GM19467 (cell line): ENCODE measurements at regions not wholly inside any gene's neighbourhood (a gene's known extent, or its start where the extent isn't known, plus 50 kb on each side); places are given as distances from the start of the nearest gene placed in this dataset.

Source experiments
- ATAC-seq: cut with Tn5 transposase; IDR thresholded peaks from one replicate; pipeline ENCODE4 v1.9.1; 2021; ENCODE audit warnings: mild to moderate bottlenecking, moderate library complexity; ENCODE audit not compliant: unreplicated experiment

GRCh38 chr2:129297430-129297829 is 682.0 kb upstream of the RAB6C start:
- ATAC-seq: no peak

GRCh38 chr2:129299338-129299737 is 680.1 kb upstream of the RAB6C start:
- ATAC-seq: no peak

GRCh38 chr2:129299756-129300155 is 679.7 kb upstream of the RAB6C start:
- no peak for ATAC-seq

GRCh38 chr2:129300456-129300855 is 679.0 kb upstream of the RAB6C start:
- no peak for ATAC-seq

DNA sequence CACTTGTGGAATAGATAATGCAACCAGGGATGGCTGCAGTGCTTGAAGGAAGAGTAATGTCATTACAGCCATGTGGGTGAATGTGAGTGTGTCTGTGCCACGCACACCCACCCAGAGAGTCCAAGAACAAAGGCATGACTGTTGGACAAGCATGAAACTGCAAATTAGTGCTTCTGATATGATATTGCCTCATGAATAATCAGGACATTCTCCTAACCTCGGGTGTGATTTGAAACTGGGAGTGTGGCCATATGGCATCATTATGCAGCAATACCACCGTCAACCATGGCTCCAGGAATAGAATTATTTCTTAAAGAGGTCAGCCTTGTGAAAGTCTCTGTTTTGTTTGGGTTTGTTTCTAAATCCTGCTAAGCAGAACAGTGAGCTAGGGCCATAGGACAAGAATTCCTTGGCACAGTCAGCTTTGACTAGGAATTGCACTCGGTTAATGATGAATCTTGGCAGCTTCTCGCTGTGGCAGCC is 678.0 kb upstream of the RAB6C start:
- no peak for ATAC-seq

DNA sequence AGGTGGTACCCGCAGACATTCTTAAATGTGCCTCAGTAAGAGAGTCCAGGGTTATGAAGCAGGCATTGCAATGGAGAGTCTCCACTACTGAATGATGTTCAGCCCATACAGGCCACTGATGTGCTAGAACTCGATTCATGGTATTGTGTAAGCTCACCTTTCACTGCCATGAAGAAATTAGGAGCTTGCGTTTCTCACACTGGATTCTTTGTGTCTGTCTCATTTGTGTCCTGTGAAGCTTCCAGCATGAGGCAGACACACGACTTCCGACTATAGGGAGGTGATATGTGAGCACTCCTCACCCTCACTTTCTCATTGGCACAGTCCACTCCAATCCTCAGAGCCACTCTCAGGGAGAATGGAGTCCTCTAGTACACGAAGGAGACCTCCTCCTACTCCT is 677.4 kb upstream of the RAB6C start:
- ATAC-seq: no peak

DNA sequence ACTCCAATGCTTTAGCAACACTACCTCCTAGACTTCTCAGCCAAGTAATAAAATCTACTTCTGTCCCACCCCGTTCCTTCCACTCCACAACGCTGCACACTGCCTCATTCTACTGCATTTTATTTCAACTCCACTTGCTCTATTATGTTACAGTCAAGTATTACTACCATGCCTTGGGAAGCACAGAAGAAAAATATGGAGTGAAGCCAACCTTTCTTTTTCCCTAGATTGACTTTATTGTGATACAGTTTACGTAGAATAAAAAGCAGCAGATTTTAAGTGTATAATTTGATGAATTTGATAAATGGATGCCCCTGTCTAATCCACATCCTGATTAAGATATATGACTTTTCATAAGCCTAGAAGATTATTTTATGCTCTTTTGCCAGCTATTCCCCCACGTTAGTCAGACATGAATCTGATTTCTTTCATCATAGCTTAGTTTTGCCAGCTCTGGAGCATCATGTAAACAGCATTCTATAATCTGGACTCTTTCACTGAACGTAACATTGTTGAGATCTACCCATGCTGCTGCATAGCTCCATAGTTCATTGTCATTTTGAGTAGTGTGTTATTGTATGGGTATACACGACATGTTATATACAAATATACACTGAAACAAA is 676.8 kb upstream of the RAB6C start:
- ATAC-seq: no peak

- no peak for ATAC-seq
Measured at GRCh38 chr2:129314120-129314519, 665.3 kb upstream of the RAB6C start.

DNA sequence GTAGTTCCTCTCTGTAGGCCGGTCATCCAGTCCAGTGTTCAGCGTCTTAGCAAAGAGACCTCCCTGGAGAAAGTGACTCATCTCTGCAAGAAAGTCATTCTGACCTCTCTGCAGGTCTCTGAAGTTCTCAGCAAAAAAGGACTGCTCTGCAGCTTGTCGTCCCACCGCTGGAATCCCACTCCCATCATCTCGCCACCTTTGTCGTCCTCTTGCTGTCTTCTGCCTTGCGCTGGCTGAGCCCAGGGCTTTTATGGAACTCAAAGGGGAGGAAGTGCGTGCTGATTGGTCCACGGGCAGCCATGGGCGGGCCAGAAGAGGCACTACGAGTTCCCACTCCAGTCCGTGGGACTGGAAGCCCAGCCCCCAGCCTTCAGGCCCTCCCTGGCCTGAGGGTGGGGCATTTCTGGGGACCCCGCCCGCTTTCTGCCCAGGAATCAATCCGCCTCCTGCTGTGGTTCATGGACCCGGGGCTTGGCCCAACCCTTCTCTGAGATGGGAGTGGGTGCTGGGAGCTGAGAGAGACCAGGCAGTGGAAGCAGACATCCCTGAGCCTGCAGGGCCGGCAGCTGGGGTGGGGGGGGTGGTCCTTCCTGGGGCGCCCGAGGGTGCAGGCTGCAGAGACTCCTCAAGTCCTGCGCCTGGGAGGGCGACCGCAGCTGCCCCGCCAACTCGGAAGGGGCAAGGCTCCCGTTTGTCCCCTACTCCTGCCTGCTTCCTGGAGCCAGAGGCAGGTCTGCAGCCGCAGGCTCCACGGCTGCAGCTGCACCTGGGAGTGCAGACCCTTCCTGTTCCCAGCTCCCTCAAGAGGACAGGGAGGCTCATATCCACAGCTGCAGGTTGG is 660.7 kb upstream of the RAB6C start:
- no peak for ATAC-seq

DNA sequence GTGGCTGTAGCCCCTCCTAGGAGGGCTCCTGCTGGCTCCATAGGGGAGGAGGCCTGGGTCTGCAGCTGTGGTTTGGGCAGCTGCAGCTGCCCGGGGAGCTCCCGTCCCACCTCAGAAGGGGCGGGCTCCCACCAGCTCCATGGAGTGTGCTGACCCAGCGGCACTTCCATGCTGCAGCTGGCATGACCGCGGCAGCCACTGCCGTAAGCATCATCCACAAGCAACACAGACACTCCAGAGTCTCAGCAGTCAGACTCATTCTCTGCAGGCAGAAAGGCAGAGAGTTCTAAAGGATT is 660.1 kb upstream of the RAB6C start:
- ATAC-seq: no peak

- ATAC-seq: no peak
Measured at GRCh38 chr2:129320288-129320687, 659.2 kb upstream of the RAB6C start.

DNA sequence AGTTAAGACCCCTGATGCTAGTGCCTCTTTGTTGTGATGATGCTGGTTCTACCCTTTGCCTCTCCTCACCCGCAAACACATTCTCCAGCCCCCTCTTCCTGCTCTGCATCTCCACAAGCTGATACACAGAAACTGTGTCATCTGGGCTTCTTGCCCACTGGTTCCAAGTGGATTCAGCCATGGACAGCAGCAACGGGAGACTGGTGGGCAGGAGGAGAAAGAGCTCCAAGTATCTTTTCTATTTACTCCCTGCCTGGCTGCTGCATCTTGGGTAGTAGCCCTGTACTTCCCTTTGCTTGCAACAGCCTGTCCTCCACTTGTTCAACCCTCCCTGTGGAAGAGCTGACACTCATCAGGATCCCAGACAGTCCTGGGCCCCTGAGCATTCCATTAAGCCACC is 655.1 kb upstream of the RAB6C start:
- ATAC-seq: no peak

- ATAC-seq: no peak
Measured at GRCh38 chr2:129325151-129325550, 654.3 kb upstream of the RAB6C start.

DNA sequence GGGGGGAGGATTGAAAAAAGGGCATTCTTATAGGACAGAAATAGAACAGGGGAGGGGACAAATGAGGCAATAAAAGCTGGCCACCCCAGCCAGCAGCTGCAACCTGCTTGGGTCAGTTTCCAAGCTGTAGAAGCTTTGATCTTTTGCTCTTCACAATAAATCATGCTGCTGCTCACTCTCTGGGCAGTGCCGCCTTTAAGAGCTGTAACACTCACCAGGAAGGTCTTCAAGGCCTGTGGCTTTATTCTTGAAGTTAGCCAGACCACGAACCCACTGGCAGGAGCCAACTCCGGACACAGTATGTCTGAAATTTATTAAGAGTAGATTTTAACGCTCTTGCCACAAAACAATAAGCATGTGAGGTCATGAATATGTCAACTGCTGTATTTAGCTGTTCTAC is 649.9 kb upstream of the RAB6C start:
- ATAC-seq: no peak

DNA sequence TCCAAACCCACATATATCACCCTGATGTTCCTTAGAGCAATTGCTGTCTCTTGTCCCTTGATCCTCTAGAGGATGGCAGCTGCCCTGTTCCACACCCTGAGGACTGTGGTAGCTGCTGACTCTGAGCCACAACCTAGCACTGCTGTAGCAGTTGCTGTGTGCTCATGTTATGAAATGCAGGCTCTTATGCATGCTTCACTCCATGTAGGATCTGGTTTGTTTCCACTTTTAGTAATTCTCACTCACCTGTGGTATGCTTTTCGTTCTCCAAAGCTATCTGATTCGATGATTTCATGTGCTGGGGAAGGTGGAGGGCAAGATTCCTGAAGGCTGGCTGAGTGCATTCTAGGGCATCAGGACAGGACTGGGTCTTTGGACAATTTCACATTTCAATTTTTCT is 649.0 kb upstream of the RAB6C start:
- ATAC-seq: no peak

DNA sequence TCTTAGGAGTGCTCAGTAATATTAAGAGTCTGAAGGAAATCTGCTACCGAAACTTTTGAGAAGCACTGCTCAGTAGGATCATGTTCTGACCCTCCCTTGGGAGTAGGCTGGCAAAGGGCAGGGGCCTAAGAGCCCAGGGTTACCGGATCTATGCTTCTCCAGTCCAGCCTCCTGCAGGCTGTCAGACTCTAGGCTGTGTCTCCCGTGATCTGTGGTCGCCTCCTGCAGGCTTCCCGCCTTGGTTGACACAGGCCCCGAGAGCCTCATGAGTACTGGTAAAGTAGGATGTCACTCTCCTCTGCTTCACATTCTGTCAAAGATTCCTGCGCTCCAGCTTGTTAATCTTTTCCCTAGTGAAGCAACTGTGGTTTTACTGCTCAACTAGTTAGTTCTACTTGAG is 647.8 kb upstream of the RAB6C start:
- no peak for ATAC-seq

- no peak for ATAC-seq
Measured at GRCh38 chr2:129334128-129334527, 645.3 kb upstream of the RAB6C start.

DNA sequence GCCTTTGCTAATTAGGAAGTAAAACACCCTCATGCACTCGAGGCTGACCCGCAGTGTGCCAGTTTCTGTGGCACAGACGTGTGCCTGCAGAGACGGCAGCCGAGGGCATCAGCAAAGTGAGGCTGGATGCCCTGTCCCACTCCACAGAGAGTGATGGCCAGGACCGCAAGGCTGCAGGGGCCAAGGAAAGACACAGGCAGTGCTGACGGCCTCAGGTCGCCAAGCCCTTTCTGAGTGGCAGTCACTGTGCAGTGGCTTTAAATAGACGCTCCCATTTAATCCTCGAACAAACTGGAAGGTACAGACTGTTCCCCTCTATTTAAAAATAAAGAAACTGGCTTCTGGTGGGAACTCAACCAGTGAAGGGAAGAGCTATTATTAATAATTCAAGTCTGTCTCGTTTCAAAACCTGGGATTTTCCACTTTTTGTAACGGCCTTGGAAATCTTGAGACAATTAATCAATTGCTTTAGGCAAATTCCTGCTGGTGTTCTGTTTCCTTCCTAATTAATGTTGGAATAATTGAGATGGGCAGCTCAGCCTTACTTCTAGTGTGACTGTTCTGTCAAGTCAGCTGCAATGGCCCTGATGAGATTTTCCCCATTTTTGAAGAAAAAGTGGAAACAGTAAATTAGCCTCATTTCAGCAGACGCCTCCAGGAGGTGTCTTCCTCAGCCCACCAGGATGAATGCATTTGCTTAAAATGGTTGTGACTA is 644.6 kb upstream of the RAB6C start:
- no peak for ATAC-seq

DNA sequence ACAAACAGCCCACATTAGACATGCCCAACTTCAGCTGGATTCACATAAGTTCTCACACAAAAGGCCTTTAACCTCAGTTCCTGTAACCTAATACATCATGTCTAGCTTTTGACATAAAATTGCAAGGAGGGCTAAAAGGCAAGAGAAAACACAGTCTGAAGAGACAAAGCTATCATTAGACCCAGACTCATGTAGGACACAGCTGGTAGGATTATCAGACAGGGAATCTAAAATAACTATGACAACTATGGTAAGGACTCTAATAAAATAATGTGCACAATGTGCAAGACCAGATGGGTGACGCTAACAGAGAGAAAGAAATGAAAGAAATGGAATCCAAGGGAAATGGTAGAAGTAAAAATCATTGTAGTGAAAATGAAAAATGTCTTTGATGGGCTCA is 643.2 kb upstream of the RAB6C start:
- no peak for ATAC-seq

DNA sequence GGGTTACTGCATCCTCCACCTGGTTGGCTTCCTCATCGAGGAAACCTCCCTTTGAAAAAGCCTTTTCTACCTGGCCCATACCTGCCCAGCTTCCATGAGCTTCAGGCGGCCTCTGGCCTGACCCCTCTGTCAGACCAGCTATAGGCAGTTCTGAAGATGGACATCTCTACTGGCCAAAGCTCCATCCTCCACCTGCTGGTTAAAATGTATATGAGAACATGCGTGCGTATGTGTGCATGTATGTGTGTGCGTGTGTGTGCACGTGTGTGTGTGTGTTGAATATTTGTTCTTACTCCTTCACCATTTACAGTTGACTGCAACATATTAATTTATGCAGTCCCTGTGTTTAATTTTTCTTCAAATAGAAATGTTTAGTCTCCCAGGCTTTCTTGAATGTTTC is 642.4 kb upstream of the RAB6C start:
- ATAC-seq: no peak

DNA sequence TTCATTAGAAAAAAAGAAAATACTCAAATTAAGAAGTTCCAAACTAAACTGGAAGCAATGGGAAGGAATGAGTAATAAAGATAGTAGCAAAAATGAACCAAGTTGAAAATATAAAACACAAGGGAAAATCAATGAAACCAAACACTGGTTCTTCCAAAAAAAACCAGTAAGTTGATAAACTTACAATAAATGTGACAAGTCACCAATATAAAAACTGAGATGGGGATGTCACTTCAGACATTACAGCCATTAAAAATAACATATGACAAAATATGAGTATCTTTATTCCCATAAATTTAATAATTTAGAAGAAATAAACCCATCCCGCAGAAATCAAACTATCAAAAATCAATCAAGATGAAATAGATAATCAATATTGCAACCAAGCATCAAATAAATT is 633.9 kb upstream of the RAB6C start:
- ATAC-seq: no peak
